HG03095 (cell line): ENCODE measurements at regions not wholly inside any gene's neighbourhood (a gene's known extent, or its start where the extent isn't known, plus 50 kb on each side); places are given as distances from the start of the nearest gene placed in this dataset.

Experiments used
- ATAC-seq: cut with Tn5 transposase; IDR thresholded peaks from one replicate; pipeline ENCODE4 v1.9.1; 2021; ENCODE audit warnings: moderate library complexity; ENCODE audit not compliant: unreplicated experiment

DNA sequence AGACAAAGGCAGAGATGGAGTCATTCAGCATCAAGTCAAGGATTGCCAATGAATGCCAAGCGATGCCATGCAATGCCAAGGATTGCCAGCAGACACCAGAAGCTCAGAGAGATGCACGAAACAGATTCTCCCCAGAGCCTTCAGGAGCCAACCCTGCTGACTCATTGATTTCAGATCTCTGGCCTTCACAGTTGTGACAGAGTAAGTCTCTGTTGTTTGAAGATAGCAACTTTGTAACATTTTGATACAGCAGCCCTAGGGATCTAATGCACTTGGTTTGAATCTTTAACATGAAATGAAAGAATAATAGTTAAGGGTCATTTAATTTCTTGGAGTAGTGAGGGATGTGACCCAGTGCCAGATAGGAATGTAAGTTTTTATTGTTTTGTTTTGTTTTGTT lies 287.4 kb upstream of the RUNX1 start:
- no peak for ATAC-seq

DNA sequence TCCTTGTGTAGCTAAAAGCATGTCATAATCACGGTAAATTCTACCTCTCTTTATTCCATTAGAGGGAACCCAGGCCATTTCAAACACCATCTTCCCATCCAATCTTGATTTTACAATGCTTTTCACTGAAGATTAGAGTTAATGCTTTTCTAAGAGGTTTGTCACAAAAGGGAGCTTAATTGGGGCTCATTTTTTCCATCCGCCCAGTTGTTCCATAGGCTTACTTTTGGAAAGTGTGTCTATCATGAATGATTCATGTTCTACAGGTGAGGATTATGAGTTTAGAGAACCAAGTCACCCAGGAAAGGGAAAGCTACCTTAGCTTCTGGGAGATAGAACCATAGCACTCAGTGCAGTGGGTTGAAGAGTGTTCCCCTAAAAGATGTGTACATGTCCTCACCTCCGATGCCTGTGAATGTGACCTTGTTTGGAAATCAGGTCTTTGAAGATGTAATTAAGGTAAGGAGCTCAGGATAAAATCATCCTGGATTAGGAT lies 286.9 kb upstream of the RUNX1 start:
- ATAC-seq, result no peak

DNA sequence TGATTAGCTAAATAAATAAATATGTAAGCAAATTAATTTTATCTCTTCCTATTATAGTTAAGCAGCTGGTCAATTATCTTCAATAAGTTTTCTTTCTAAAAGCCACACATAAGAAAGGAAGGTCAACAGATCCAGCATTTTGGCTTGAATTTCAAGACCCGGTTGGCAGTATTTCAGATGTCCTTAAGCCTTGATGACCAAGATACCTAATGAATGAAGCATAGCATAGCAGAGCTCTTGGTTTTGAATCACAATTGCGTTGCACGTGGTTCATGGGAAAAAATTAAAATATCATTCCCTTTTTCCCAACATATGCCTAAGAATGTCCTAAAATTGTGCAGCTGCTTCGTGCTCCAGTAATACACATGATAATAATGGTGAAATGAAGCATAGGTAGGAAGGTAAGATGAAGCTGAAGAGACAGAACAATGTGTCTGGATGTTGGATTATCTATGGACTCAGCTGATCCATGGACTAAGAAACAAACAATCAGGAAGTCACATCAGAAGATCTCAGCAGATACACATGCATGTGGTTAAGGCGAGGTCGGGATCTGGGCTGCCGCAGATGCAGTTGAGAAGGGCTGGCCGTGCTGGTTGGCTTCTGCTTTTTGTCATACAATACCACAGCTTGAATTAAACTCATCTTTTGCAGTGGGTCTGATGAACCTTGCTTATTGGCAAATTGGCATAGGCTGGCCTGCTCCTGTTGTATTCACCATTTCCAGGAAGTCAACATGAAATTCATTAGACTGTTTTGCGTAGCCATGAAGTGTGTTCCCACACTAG lies 284.9 kb upstream of the RUNX1 start:
- ATAC-seq, result no peak

DNA sequence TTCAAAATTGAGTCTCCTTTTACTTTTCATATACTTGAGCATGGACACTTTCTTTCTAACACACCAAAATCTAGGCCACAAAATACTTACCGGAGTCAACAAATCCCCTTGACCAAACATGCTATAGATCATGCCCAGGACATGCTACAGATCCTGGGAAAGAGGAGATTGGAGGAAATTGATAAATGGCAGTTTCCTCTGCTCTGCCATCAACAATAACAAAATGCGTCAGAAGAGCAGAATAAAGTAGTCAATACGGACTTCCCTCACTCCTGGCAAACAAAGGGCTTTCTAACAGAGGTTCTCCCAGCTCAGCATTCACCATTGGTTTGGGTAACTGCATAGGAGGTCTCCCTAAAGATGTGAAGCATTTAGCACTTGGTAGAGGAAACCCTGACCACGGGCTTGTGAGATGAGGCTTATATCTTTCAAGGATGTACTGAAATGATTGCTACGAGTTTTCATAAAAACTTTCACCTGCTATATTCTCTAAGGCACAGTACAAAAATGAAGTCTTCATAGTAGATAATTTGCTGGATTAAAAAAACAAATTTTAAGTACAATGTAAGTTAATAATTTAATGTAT lies 283.8 kb upstream of the RUNX1 start:
- ATAC-seq, result no peak

DNA sequence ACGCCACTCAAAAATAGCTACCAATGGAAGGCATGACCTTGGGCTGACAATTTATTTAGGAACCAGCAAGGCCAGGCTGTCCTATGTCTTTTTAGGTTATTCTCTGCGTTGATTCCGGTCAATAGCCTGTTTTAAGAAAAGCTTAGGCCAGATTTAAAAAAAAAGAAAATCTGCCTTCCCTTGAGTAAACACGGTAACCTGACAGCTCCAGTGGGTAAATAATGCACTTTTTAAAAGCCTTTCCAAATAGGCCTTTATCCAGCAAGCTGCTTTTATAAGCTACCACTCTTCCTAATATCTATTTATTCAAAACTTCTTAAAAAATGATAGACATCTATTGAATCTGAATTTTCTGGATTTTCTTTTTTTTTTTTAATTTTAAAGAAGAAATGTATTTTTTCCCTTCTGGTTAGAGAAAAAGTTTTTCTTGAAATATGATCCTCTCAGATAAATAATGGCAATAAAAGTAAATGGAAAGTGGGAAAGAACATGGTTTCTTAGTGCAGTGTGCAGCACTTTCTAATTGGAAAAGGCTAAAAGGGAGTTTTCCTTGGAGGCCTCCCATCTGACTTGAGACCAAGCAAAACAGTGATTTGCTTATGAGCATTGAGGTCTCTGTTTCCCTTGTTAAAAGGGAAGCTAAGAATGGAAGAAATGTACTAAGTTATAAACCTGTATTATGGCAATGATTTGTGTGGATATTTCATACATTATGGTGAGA lies 281.0 kb upstream of the RUNX1 start:
- ATAC-seq, result no peak

DNA sequence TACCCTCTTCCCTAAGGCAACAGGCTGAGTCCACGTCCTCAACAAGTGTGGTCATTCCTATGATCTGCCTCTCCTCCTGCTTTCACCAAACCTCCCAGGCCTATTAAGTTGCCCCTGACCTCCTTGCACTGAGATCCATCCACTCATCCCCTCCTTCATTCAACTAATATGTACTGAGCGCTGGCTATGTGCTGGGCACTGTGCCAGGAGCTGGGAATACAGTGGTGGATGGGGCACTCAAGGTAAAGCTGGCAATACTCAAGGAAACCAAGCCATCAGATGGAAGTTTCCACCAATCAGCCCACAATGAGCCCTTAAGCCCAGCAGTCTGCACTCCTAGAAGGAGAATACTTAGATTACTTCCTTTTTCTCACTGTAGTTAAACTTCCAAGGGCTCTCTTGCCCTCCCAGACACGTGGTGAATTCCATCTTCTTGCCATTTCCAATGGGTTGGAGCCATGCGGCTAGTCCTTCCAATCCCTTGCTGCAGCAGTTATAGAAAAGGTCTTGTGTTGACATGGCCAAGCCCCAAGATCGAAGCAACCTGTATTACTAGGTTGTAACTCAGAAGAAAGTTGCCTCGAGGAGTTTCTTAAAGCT lies 279.9 kb upstream of the RUNX1 start:
- ATAC-seq, result no peak

DNA sequence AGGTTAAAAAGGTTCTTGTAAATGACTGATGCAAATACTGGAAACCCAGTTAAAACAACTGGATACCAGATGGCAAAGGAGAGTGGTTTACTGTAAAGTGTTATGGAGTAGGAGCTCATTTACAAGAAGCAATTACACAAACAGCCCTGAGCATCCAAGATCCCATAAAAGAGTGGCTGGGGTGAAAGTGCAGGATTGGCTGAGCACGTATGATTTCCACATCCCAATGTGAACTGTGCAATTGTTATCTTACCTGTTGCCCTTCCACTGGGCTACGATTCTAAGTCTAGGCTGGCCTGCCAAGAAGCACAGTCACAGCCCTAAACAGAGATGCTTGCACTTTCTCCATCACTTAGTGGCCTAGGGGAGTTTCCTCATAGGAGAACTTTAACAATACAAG lies 277.6 kb upstream of the RUNX1 start:
- ATAC-seq, result no peak

DNA sequence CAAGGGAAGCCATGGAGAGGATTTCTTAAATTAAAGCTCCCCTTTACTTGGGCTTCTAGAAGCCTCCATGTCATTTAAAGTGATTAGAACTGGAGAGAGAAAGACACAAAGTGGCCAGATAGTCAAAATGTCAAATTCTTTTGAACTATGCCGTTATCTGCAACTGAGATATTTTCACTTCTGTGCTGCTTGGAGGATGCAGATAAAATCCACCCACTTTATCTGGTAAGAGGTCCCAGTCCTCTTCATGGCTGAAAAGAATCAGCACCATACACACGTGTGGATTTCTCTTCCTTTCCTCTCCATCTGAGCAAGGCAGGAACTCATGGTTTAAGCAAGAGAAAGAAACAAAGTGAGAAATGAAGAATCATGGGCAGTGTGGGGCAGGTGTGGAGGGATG lies 276.9 kb upstream of the RUNX1 start:
- ATAC-seq, result no peak

DNA sequence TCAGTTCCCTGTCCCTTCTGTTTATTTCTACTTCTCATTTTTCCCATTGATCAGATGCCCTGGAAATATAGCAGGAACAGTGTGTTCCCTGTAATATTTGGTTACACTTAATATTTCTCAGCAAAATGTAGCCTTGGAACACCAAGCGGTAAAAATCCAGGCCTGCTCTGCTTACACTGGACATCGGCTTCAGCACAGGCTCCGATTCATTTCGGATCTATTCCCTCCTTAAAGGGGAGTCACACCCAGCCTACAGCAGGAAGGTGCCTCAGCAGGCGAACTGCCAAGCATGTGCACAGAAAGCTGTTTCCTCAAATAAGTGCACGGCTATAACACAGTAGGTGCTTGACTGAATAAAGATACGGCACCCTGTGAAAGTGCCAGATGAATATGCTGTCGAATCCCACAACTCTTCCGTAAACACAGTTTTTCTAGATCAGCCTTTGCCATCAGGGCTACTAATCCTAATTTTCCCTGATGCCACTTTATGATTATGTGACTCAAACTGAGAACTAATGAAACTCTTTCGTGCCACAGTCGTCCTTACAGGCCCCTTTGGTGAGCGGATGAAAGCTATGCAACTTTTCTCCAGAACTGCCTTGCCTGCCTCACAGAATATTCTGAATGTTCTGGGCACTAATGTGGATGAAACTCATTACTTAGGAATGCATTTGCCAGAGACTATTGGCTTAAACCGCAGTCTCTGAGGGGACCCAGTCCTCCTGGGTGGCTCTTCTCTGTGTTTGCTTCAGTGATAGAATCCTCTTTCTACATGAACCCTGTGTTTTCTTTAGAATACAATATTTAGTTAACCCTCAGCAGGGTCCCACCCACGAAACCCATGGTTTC lies 275.5 kb upstream of the RUNX1 start:
- ATAC-seq, result no peak

DNA sequence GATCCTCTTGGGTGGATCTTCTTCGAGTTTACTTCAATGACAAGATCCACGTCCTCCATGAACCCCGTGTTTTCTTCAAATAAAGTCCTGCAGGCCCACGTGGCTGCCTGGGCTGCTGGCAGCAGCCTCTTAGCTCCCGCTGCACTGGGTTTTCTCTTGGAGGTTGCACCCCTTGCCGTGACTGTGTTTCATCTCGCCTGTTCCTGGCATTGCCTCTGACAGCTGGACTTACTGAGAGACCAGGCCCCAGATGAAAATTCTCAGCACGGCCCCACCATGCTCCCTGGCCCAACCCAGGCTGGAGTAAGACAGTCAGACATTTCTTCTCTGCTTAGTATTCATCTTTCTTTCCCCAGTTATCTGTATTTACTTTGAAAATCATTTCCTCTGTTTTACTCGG lies 274.8 kb upstream of the RUNX1 start:
- no peak for ATAC-seq

DNA sequence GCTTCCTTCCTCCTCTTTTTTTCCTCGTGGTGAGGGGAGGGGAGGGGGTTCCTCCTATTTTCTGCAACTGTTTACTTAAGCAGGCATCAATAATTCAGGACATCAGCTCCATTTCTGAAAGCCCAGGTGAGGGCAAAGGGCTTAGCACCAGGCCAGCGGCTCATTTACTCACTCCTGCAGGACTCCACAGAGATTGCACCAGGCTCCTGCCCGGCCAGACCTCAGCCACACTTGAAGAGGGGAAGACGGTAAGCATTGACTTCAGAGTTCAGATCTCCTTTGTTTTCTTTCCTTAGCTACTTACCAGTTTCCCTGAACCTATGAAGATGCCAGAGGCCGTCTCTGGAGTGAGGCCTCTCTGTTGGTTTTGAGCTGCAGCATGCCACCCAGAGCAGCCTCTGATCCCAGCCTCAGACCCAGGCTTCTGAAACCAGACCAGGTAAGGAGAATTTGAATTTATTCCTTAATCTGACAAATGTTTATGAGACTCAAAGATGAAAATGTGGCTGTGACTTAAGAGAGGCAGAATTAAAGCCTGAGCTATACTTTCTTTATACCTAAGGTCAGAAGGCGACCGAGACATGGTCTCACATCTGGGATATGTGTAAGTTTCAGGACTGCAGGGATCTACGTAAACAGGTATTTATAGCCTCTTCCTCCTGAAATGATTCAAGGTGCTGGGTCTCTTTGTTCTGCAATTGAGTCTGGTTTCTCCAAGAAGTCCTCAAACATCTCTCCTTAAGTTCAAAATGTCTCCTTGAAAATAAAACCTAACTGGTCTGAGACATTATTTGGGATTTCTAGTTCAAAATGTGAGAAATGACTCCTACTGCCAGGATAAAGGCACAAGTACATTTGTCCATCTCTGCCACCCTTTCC lies 272.5 kb upstream of the RUNX1 start:
- no peak for ATAC-seq

DNA sequence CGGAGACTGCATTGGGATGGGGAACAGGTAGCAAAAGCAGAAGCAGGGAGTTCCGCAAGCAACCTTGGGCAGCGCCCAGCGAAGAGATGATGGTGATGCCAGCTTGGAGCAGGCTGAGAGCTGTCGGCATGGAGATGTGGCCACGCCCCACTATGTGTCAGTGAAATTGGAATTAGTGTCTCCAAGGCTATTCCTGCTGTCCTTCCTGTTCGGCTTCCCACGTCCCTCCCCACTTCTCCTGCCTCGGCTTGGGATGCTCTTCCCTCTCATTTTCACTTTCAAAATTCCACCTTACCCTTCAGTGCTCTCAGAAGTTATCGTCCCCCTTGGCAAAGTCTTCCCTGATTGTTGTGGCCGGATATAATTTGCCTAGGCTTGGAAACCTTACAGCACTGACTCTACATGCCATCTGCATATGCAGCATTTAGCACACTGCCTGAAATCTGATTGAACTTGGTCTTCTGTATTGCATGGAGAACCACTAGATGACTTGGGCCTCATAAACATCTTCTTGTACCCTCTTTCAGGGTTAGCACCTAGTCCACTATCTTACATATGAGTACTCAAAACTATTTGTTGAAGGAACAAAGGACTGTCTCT lies 270.7 kb upstream of the RUNX1 start:
- no peak for ATAC-seq

DNA sequence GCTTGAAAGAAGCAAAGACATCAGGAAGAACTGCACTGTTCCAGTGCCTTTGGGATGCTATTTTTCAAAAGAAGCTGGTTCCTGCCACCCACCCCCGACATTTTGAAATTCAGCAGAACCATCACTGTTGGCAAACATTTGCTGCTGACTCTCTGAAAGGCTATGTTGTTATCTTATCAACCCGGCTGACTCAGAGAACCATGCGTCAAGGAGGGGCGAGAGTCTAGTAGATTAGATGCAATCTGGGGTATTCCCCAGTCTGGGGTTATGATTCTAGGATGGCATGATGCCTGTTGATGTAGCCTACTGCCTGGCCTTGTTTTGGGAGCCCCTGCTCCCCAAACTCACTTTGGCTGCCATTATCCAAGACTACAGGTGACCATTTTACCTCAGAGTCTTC lies 267.8 kb upstream of the RUNX1 start:
- ATAC-seq, result no peak

DNA sequence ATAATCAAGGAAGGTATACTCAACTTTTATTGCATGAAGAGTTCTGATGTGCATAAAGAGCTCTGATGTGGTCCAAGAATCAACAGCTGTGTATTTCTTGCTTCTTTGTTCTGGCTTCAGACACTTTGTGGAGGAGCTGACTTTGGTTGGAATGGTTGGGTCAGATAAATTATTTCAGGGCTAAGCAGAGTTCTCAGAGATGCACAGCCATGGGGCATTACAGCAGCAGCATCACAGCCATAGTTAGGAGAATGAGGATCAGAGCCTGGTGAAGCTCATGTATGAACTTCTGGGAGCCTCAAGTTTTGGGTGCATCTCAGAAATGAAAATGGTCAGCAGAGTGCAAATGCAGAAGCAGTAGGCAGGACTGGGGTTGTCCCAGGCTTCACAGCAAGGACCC lies 267.4 kb upstream of the RUNX1 start:
- no peak for ATAC-seq

DNA sequence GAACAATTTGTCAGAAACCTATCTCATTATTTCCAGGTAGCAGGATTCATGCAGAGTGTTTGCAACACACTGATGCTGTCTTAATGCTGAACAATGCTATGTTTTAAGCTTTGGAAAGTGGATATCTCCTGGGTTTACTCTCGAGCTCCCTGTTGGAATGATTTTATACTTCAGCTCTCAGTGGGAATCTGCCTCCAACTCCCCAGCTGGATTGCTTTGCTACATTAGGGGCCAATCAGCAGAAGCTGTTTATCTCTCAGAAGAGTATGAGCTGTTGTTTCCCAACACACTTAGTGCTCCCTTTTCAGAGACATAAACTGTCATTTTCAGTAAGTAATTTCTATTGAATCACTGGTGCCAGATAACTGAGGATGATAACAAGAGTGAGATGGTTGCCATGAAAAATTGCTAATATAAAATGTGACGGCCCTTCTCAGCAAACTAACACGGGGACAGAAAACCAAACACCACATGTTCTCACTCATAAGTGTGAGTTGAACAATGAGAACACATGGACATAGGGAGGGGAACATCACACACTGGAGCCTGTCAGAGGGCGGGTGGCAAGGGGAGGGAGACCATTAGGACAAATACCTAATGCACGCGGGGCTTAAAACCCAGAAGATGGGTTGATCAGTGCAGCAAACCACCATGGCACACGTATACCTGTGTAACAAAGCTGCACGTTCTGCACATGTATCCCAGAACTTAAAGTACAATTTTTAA lies 265.9 kb upstream of the RUNX1 start:
- ATAC-seq, result no peak

DNA sequence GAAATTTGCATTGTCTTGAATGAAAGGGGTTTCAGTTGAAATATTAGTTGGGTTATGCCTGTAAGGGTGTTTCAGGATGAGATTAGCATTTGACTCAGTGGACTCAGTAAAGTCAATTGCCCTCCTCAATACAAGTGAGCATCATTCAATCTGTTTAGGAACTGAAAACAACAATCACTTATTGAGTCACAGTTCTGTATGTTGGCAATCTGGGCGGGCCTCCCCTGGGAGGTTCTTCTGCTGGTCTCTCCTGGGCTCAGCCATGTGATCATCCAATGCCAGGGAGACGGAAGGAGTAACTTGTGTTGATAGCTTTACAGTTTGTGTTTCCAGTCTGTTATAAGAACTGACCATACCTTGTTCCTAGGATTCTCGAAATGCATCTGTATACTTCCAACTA lies 262.9 kb upstream of the RUNX1 start:
- ATAC-seq, result no peak

DNA sequence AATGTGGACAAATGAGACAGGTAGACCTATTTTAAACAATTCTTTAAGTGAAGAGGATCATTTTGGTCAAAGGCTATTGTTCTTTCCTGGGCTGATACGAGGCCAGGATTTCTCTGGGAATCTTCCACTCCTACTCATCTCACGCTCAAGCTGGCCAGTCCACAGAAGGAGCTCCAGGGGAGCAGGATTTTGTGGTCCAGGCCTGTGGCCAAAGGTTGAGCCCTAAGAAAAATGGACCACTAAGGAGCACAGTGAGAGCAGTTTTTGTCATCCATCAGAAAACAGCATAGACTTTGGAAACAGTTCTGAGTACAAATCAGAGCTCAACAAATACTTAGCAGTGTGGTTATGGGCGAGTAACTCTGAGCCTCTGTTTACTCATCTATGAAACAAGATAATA lies 260.2 kb upstream of the RUNX1 start:
- no peak for ATAC-seq

DNA sequence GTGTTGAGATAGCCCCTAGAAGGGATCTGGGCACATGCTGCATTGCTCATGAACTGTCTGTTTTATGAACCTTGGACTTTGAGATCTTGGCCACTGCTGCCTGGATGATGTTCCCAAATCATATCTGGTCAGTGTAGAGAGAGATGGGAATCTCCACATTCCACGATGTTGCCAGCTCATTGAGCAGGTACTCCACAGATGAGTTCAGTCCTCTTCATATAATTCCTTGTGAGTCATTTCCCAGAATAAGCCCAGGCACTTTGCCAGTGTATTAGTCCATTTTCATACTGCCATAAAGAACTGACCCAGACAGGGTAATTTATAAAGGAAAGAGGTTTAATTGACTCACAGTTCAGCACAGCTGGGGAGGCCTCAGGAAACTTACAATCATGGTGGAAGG lies 254.0 kb upstream of the RUNX1 start:
- ATAC-seq, result no peak

DNA sequence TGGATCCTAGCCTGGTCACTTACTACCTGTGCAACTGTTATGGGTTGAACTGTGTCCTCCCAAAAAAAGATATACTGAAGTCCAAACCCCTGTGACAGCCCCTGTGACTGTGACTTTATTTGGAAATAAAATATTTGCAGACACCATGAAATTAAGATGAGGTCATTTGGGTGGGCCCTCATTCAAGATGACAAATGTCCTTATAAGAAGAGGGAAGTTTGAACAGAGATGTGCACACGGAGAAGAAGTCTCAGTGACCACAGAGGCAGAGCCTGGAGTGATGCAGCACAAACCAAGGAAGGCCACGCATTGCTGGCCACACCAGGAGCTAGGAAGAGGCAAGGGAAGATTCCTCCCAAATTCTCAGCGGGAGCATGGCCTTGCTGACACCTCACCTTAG lies 249.7 kb upstream of the RUNX1 start:
- ATAC-seq, result no peak
